Ishikawa (cell line): ENCODE measurements at regions not wholly inside any gene's neighbourhood (a gene's known extent, or its start where the extent isn't known, plus 50 kb on each side); places are given as distances from the start of the nearest gene placed in this dataset.

Experiments used
- CEBPB ChIP-seq: IDR thresholded peaks from 2 replicates; pipeline ENCODE4 v1.6.1; 2012
- CREB1 ChIP-seq: IDR thresholded peaks from 2 replicates; pipeline ENCODE4 v1.6.1; 2012; ENCODE audit warnings: low read depth
- EGR1 ChIP-seq: IDR thresholded peaks from 2 replicates; pipeline ENCODE4 v1.6.1; 2012
- EP300 ChIP-seq: IDR thresholded peaks from 2 replicates; pipeline ENCODE4 v1.6.1; 2012; ENCODE audit warnings: borderline replicate concordance
- FOXM1 ChIP-seq: IDR thresholded peaks from 2 replicates; pipeline ENCODE4 v1.6.1; 2012; ENCODE audit warnings: low read depth, borderline replicate concordance
- NFIC ChIP-seq: IDR thresholded peaks from 2 replicates; pipeline ENCODE4 v1.6.1; 2012
- RAD21 ChIP-seq: IDR thresholded peaks from 2 replicates; pipeline ENCODE4 v1.6.1; 2012; ENCODE audit warnings: low read depth
- TAF1 ChIP-seq: IDR thresholded peaks from 2 replicates; pipeline ENCODE4 v1.6.1; 2012; ENCODE audit warnings: low read depth, mild to moderate bottlenecking
- TCF12 ChIP-seq: IDR thresholded peaks from 2 replicates; pipeline ENCODE4 v1.6.1; 2012; ENCODE audit warnings: low read depth
- TEAD4 ChIP-seq: IDR thresholded peaks from 2 replicates; pipeline ENCODE4 v1.6.1; 2012
- YY1 ChIP-seq: IDR thresholded peaks from 2 replicates; pipeline ENCODE4 v1.6.1; 2012; ENCODE audit warnings: low read depth
- ZBTB7A ChIP-seq: IDR thresholded peaks from 2 replicates; pipeline ENCODE4 v1.6.1; 2012; ENCODE audit warnings: low read depth
- TF ChIP-seq, protein P1 (sequence below): IDR thresholded peaks from 2 replicates; pipeline ENCODE4 v1.6.1; 2012
- TF ChIP-seq, protein P2 (sequence below): IDR thresholded peaks from 2 replicates; pipeline ENCODE4 v1.6.1; 2012
- TF ChIP-seq, protein P3 (sequence below): IDR thresholded peaks from 2 replicates; pipeline ENCODE4 v1.6.1; 2012; ENCODE audit warnings: low read depth, mild to moderate bottlenecking

DNA sequence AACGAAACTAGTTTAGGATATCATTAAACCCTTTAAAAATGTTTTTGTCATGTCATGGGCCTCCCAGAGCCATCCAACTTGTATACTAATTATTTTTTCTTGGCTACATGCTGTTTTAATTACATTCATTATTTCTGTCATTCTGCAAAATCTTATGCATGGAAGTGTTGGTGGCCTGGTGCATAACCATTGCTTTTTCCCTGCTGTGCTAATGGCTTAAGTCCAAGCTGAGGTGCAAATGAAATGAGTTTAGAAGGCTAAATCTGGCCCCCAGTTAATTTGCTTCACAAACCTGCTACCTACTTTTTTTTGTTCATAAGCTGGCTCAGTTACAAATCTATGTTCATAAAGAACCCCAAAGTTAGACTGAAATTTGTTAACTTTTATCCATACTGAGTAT lies 1249.9 kb downstream of the EPHA7 start:
- no peak for TF ChIP-seq FOXM1

DNA sequence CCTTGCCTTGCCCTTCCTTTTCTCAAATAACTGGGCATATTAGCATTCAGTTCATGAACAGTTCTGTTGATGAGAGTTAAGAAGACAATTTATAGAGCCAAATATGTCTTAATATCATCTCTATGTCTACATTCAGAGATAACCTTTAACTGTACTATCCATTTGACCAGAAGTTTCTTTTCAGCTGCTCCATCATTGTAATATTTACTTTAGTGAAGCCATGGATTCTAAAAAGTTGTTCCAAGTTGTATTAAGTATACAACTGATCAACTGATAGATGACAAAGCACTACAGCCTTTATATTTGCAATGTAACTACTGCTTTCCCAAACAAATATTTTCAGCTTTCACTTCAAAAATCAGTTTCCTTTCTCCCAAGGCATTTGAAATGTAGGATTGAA lies 1252.7 kb downstream of the EPHA7 start:
- TF ChIP-seq ZBTB7A: no peak
- TF ChIP-seq, protein P1, sequence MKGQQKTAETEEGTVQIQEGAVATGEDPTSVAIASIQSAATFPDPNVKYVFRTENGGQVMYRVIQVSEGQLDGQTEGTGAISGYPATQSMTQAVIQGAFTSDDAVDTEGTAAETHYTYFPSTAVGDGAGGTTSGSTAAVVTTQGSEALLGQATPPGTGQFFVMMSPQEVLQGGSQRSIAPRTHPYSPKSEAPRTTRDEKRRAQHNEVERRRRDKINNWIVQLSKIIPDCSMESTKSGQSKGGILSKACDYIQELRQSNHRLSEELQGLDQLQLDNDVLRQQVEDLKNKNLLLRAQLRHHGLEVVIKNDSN: no peak
- TF ChIP-seq TCF12: no peak
- no peak for TF ChIP-seq FOXM1
- TF ChIP-seq, protein P2, sequence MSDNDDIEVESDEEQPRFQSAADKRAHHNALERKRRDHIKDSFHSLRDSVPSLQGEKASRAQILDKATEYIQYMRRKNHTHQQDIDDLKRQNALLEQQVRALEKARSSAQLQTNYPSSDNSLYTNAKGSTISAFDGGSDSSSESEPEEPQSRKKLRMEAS: no peak
- no peak for TF ChIP-seq TEAD4
- no peak for TF ChIP-seq EGR1
- TF ChIP-seq TAF1: no peak
- no peak for TF ChIP-seq YY1
- TF ChIP-seq NFIC: no peak
- TF ChIP-seq CEBPB: no peak

DNA sequence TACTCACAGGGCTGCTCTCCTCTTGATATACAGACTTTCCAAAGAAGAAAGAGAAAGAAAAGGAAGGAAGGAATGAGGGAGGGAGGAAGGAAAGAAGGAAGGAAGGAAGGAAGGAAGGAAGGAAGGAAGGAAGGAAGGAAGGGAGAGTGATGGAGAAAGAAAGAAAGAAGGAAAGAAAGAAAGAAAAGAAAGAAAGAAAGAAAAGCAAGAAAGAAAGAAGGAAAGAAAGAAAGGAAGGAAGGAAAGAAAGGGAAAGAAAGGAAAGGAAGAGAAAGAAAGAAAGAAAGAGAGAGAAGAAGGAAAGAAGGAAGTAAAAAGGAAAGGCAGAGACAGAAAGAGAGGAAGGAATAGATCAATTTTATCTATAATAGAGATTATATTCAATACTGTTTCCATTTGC lies 1257.4 kb downstream of the EPHA7 start:
- TF ChIP-seq CREB1 (no peak), RAD21 (no peak), FOXM1 (no peak)
- TF ChIP-seq, protein P3, sequence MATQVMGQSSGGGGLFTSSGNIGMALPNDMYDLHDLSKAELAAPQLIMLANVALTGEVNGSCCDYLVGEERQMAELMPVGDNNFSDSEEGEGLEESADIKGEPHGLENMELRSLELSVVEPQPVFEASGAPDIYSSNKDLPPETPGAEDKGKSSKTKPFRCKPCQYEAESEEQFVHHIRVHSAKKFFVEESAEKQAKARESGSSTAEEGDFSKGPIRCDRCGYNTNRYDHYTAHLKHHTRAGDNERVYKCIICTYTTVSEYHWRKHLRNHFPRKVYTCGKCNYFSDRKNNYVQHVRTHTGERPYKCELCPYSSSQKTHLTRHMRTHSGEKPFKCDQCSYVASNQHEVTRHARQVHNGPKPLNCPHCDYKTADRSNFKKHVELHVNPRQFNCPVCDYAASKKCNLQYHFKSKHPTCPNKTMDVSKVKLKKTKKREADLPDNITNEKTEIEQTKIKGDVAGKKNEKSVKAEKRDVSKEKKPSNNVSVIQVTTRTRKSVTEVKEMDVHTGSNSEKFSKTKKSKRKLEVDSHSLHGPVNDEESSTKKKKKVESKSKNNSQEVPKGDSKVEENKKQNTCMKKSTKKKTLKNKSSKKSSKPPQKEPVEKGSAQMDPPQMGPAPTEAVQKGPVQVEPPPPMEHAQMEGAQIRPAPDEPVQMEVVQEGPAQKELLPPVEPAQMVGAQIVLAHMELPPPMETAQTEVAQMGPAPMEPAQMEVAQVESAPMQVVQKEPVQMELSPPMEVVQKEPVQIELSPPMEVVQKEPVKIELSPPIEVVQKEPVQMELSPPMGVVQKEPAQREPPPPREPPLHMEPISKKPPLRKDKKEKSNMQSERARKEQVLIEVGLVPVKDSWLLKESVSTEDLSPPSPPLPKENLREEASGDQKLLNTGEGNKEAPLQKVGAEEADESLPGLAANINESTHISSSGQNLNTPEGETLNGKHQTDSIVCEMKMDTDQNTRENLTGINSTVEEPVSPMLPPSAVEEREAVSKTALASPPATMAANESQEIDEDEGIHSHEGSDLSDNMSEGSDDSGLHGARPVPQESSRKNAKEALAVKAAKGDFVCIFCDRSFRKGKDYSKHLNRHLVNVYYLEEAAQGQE: no peak

DNA sequence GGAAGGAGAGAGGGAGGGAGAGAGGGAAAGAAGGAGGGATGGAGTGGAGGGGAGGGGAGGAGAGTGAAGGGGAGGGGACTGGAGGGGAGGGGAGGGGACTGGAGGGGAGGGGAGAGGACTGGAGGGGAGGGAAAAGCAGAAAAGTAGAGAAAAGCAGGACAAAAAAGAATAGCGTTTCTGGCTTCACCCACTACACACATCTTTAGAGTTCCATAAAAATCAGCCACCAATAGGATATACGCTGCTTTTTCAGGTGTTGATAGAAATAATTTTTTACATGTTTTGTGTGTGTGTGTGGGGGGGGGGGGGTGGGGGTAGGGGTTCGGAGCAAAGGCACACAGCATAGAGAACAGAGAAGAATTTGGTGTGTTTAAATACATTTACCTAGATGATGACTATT lies 1259.1 kb downstream of the EPHA7 start:
- TF ChIP-seq EGR1: no peak
- TF ChIP-seq, protein P3: no peak

DNA sequence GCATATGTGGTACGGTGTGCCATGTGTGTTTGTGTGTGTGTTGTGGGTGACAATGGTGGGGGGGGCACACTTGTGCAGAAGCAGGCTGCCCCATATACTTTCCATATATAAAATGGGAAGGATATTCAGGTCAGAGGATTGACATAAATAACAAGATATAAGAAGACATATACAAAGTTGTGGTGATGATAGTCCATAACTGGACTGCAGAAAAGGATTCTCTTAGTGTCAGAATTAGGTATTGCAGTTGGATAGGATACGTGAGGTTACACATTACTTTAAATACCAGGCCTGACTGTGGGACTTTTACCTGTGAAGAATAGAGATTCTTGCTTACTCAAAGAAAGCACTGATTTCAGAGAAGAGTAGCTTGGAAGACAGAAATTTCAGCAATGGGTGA lies 1260.3 kb downstream of the EPHA7 start:
- TF ChIP-seq YY1 (no peak), NFIC (no peak), CREB1 (no peak), FOXM1 (no peak), CEBPB (no peak), TCF12 (no peak), EP300 (no peak), ZBTB7A (no peak), RAD21 (no peak), TEAD4 (no peak), TAF1 (no peak)
- TF ChIP-seq, protein P1: no peak
- TF ChIP-seq, protein P3: no peak
- TF ChIP-seq, protein P2: no peak

DNA sequence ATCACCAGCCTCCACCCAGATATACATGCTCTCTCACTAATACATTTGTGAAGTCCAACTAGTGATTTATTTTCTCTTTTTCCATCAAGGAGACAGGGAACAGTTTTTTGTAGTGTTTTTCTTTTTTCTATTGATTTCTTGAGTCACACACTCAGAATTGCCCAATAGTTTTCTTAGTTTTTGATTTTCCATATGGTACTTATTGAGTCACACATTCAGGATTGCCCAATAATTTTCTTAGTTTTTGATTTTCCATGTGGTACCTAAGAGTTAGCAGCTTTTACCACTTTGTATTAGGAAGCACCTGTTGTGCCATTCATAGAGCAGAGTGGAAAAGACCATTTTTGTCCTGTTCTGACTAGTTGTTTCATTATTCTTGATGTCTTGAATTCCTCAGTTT lies 1268.8 kb downstream of the EPHA7 start:
- TF ChIP-seq ZBTB7A: no peak
- no peak for TF ChIP-seq NFIC
- TF ChIP-seq, protein P2: no peak
- no peak for TF ChIP-seq RAD21
- no peak for TF ChIP-seq TEAD4
- no peak for TF ChIP-seq YY1
- TF ChIP-seq, protein P1: no peak
- no peak for TF ChIP-seq CEBPB
- no peak for TF ChIP-seq TCF12
- no peak for TF ChIP-seq EGR1
- no peak for TF ChIP-seq TAF1
- TF ChIP-seq, protein P3: no peak
- no peak for TF ChIP-seq CREB1
